Tibial nerve (tissue), 4 donors: ENCODE measurements at regions not wholly inside any gene's neighbourhood (a gene's known extent, or its start where the extent isn't known, plus 50 kb on each side); places are given as distances from the start of the nearest gene placed in this dataset.

Experiments
- DNase-seq, 2 donors: peaks; one replicate each; pipeline ENCODE4 v3.0.0-alpha.2; 2019; ENCODE audit warnings: low spot score in 2 of 2
- H3K27ac ChIP-seq, 4 donors: fragments of 200-600 bp; sonication (generic) in 3 of 4; one replicate each; pipeline ENCODE4 v1.5.1; 2017 to 2019; ENCODE audit warnings: mild to moderate bottlenecking in 1 of 4
- H3K27me3 ChIP-seq, 2 donors: fragments of 200-600 bp; sonication (generic) in 1 of 2; one replicate each; pipeline versions ENCODE4 v1.5.1 to v1.6.0; 2017 to 2019
- H3K36me3 ChIP-seq, 3 donors: fragments of 200-600 bp; sonication (generic); one replicate each; pipeline ENCODE4 v1.5.1; 2018 to 2019
- H3K4me1 ChIP-seq, 4 donors: fragments of 200-600 bp; sonication (generic) in 3 of 4; one replicate each; pipeline ENCODE4 v1.5.1; 2017 to 2019
- H3K4me3 ChIP-seq, 4 donors: fragments of 200-600 bp; sonication (generic) in 3 of 4; one replicate each; pipeline ENCODE4 v1.5.1; 2017 to 2019; ENCODE audit warnings: mild to moderate bottlenecking in 1 of 4, moderate library complexity in 1 of 4
- H3K9me3 ChIP-seq, 4 donors: fragments of 200-600 bp; sonication (generic) in 3 of 4; one replicate each; pipeline ENCODE4 v1.5.1; 2017 to 2019
- EP300 ChIP-seq, 2 donors: sonication (generic); formaldehyde crosslinking; IDR thresholded peaks; one replicate each; pipeline ENCODE4 v1.6.1; 2017; ENCODE audit warnings: antibody characterized with exemption in 2 of 2, mild to moderate bottlenecking in 1 of 2
- POLR2A ChIP-seq, 2 donors: fragments of 450-650 bp; IDR thresholded peaks; one replicate each; pipeline ENCODE4 v1.6.1; 2017; ENCODE audit warnings: antibody characterized with exemption in 2 of 2, mild to moderate bottlenecking in 2 of 2, moderate library complexity in 2 of 2
- WGBS, 2 donors: methylation state at CpG; one replicate each; pipeline ENCODE4 v1.1.5; 2018; 5-methylcytosine and 5-hydroxymethylcytosine counted together
- TF ChIP-seq, protein P1 (sequence below), 5 experiments: fragments of 200-600 bp in 3 of 5; fragments of 450-650 bp in 2 of 5; sonication (generic) in 3 of 5; IDR thresholded peaks; one replicate each; pipeline ENCODE4 v1.5.1; 2016 to 2019; ENCODE audit warnings: antibody characterized with exemption in 5 of 5, mild to moderate bottlenecking in 3 of 5, moderate library complexity in 2 of 5

GRCh38 chr5:108655750-108656450 lies 91.8 kb upstream of the FER start:
- Histone ChIP-seq H3K9me3 (no peaks in the 10 kb centered on the region), H3K27ac (no peak overlapping the region), H3K4me3 (no peak overlapping the region), H3K36me3 (no peaks in the 10 kb centered on the region), H3K4me1 (peaks cover 0 to 7% (median 0%) of the 10 kb centered on the region in 4 donors), H3K27me3 (no peaks in the 10 kb centered on the region)
- TF ChIP-seq EP300 (IDR thresholded peaks at IDR 0.05), result no peak
- TF ChIP-seq, protein P1, sequence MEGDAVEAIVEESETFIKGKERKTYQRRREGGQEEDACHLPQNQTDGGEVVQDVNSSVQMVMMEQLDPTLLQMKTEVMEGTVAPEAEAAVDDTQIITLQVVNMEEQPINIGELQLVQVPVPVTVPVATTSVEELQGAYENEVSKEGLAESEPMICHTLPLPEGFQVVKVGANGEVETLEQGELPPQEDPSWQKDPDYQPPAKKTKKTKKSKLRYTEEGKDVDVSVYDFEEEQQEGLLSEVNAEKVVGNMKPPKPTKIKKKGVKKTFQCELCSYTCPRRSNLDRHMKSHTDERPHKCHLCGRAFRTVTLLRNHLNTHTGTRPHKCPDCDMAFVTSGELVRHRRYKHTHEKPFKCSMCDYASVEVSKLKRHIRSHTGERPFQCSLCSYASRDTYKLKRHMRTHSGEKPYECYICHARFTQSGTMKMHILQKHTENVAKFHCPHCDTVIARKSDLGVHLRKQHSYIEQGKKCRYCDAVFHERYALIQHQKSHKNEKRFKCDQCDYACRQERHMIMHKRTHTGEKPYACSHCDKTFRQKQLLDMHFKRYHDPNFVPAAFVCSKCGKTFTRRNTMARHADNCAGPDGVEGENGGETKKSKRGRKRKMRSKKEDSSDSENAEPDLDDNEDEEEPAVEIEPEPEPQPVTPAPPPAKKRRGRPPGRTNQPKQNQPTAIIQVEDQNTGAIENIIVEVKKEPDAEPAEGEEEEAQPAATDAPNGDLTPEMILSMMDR (IDR thresholded peaks at IDR 0.05), result no peak
- no peak for TF ChIP-seq POLR2A (IDR thresholded peaks at IDR 0.05)
- no peak for DNase-seq
- WGBS, 2 donors, result 55 to 56% methylated on average over 5 of the region's 5 CpGs

GRCh38 chr5:108654051-108654450 lies 93.6 kb upstream of the FER start:
- no peaks in the 10 kb centered on the region for H3K36me3 ChIP-seq
- WGBS, 2 donors, result 89 to 91% methylated on average over 1 of the region's 1 CpG
- H3K4me1 ChIP-seq, result peaks cover 0 to under 1% (median 0%) of the 10 kb centered on the region in 4 donors
- TF ChIP-seq, protein P1 (IDR thresholded peaks at IDR 0.05), result no peak
- TF ChIP-seq EP300 (IDR thresholded peaks at IDR 0.05) (no peak), POLR2A (IDR thresholded peaks at IDR 0.05) (no peak)
- DNase-seq, result no peak
- no peak overlapping the region for H3K27ac ChIP-seq
- H3K9me3 ChIP-seq, result no peaks in the 10 kb centered on the region
- H3K4me3 ChIP-seq, result no peak overlapping the region
- H3K27me3 ChIP-seq, result no peaks in the 10 kb centered on the region

DNA sequence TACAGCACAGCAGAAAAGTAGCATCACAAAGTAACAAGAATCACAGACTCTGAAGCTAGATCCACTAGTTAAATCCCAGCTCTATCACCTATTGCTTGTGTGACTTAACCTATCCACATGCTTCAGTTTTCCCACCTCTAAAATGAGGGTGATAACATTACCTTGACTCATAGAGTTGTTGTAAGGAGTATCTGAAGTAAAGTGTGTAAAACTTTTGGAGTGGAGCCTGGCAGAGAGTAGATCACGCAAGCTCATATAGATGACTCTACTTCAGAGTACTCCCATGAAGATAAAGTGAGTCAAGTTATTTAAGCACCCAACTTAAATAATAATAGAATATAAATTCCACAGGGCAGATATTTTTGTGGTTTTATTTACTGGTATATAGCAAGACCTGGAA lies 94.5 kb upstream of the FER start:
- WGBS, 2 donors, result 100% methylated on average over 1 of the region's 1 CpG

GRCh38 chr5:108650997-108651396 lies 96.7 kb upstream of the FER start:
- Histone ChIP-seq H3K4me3 (no peak overlapping the region), H3K4me1 (peaks cover 0 to 5% (median 0%) of the 10 kb centered on the region in 4 donors), H3K36me3 (no peaks in the 10 kb centered on the region), H3K27ac (no peak overlapping the region), H3K27me3 (no peaks in the 10 kb centered on the region), H3K9me3 (peaks cover 0 to 12% (median 0%) of the 10 kb centered on the region in 4 donors)
- DNase-seq, result no peak
- no peak for TF ChIP-seq POLR2A (IDR thresholded peaks at IDR 0.05)
- no peak for TF ChIP-seq EP300 (IDR thresholded peaks at IDR 0.05)
- TF ChIP-seq, protein P1 (IDR thresholded peaks at IDR 0.05), result no peak

More for the DNA sequence above, 94.5 kb upstream of the FER start:
- DNase-seq, result no peak
- peaks cover 0 to 5% (median 0%) of the 10 kb centered on the region in 4 donors for H3K4me1 ChIP-seq
- TF ChIP-seq EP300 (IDR thresholded peaks at IDR 0.05), result no peak
- TF ChIP-seq, protein P1 (IDR thresholded peaks at IDR 0.05), result no peak
- no peaks in the 10 kb centered on the region for H3K36me3 ChIP-seq
- no peaks in the 10 kb centered on the region for H3K9me3 ChIP-seq
- H3K27me3 ChIP-seq, result no peaks in the 10 kb centered on the region
- no peak overlapping the region for H3K27ac ChIP-seq
- no peak overlapping the region for H3K4me3 ChIP-seq

GRCh38 chr5:108649646-108650045 lies 98.1 kb upstream of the FER start:
- Histone ChIP-seq H3K9me3 (peaks cover 0 to 12% (median 0%) of the 10 kb centered on the region in 4 donors), H3K27me3 (no peaks in the 10 kb centered on the region), H3K4me1 (peaks cover 0 to 5% (median 0%) of the 10 kb centered on the region in 4 donors), H3K36me3 (no peaks in the 10 kb centered on the region), H3K27ac (no peak overlapping the region), H3K4me3 (no peak overlapping the region)
- 39 to 40% methylated on average over 1 of the region's 1 CpG for WGBS, 2 donors
- no peak for DNase-seq
- no peak for TF ChIP-seq POLR2A (IDR thresholded peaks at IDR 0.05)
- TF ChIP-seq EP300 (IDR thresholded peaks at IDR 0.05), result no peak
- TF ChIP-seq, protein P1 (IDR thresholded peaks at IDR 0.05), result no peak
